OCI-M1 (cell line): ENCODE measurements at regions not wholly inside any gene's neighbourhood (a gene's known extent, or its start where the extent isn't known, plus 50 kb on each side); places are given as distances from the start of the nearest gene placed in this dataset.
"Not testable (repeated sequence)": the region's sequence is repeated elsewhere in the genome, so short reads cannot be mapped to it uniquely, and the experiment has no call there.

ENCODE experiments used
- DNase-seq: peaks from one replicate; lab custom pipeline; 2025; lab: John Stamatoyannopoulos, UW

DNA sequence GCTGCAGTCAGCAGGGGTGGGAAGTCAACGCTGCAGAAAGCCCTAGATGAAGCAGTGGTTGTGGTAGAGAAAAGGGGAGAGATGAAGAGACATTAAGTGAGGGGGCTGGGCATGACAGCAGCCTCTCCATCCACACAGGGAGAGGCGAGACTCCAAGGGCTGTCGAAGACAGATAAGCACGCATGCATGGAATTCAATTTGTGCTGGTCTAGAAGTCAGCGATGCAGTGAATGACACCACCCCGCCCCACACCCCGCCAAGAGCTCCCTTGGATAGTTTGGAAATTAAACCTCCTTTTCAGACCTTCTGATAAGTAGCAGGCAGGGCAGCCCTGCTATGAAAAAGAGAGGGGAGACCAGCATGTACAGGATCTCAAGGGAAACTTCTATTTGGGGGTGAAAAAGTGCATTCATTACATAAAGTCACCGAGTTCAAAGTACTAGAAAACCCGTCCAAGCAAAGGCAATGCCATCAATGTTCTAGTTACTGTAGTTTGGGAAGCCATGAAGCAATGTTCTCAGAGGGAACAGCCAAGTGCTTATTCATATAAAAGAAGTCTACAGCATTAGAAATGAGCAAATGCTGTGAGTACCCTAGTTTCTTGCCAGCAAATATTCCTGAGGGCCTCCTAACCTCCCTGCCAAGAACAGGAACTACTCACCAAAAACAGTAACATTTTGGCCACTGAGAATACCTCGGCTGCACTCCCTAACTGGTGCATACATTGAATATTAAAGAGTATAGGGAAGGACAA lies 152.3 kb upstream of the ANXA10 start:
- peak; percentile 86 for DNase-seq

GRCh38 chr4:167943872-167944505 lies 148.3 kb upstream of the ANXA10 start:
- DNase-seq = peak; percentile 23

GRCh38 chr4:167944721-167945120 lies 147.6 kb upstream of the ANXA10 start:
- no peak for DNase-seq

DNA sequence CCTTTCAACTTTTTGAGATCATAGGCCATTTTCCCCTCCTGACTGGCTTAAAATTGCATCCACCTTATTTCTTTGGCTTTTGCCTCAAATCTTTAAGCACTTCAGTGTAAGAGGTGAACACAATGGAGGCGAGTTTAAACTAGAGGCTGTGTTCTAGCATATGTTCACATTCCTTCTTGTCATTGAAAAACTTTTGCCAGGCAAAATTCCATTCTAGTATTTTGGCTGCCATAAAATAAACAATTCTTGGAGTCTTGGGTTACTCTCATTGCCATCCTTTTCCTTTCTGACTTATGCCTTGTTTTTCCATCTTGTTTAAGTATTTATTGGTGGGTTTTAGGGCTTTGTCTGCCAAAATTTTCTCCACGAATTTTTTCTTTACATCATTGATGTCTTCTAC lies 137.3 kb upstream of the ANXA10 start:
- DNase-seq = no peak

DNA sequence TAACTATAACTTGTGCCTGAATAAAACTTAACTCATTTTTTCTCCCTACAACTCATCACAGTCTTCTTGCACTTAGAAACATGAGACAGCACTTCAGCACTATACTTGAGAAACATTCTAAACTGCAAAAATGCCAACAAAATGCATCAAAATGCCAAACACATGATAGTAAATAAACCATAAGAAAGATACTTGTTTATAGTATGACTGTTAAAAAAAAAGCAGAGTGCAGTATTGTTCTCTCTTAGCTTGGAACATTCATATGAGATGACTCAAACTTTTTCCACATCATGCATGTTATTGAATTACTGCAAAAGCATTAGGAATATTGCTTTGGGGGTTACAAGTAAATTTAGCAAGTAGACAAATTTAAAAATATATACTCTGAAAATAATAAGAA lies 135.7 kb upstream of the ANXA10 start:
- no peak for DNase-seq

DNA sequence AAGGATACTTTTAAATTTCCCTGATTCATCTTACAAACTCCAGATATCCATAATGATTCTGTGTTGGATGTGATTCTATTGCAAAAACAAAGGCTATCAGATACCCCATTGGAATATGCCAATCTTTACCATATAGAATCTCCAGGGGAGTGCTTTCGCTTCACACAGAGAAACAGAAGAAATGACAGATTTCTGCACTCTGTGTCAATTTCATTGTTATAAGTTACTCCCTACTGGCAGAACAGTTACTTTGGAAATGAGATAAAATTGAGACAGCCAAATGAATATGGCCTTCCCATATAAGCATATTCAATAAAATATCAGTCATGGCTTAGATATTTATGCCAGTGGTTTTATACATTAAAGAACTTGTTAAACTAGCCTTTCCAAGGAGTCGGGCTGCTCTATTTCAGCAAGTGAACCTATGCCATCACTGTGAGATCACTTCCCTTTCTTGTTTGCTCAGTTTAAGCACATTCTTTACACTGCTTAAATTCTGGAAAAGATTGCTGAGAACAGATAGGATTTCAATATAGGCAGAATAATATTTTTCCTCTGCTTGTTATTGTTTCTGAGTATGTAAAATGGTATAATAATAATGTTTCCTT lies 127.5 kb upstream of the ANXA10 start:
- DNase-seq = no peak

- DNase-seq = no peak
These were observed 126.2 kb upstream of the ANXA10 start for GRCh38 chr4:167966143-167966542.

DNA sequence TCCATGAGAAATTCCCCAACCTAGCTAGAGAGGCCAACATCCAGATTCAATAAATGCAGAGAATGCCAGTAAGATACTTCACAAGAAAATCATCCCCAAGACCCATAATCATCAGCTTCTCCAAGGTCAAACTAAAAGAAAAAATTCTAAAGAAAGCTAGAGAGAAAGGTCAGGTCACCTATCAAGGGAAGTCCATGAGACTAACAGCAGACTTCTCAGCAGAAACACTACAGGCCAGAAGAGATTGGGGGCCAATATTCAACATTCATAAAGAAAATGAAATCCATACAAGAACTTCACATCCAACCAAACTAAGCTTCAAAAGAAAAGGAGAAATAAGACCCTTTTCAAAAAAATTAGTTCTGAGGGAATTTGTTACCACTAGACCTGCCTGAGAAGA lies 118.8 kb upstream of the ANXA10 start:
- DNase-seq = no peak

GRCh38 chr4:167985565-167985964 lies 106.8 kb upstream of the ANXA10 start:
- DNase-seq = no peak

DNA sequence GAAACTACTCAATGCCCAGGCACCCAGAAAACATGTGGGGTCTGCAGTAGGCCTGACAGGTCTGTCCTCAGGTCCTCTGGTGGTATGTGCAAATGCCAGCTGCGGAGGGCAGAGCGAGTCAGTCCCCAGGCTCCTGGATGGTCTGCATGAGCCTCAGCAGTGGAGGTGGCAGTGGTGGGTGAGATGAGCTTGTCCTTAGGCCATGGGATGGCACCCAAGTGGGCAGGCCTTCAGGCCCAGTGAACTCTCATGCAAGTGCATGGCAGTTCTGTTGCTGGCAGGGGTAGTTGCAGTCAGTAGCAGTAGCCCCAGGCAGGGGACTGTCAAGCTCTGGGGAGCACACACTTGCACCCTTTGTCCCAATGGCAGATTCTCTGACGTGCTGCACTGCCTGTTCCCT lies 106.3 kb upstream of the ANXA10 start:
- DNase-seq = no peak

- DNase-seq = no peak
These were observed 105.1 kb upstream of the ANXA10 start for GRCh38 chr4:167987285-167987684.

DNA sequence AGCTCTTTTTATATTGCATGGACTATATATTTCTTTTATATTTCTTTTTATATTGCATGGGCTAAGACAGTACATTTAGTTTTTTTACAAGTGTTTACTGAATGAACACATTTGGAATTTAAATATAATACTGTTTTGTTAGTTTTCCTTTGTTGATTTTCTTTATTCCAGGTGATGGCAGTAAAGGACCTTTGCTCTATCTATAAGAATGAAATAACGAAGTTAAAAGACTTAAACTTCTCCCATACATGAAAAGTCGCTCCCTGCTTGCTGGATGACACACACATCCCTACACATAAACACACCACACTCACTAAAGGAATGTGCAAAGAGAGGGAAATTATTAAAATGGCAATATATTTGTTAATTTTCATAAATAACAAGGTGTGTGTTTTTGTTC lies 102.5 kb upstream of the ANXA10 start:
- DNase-seq = peak; percentile 13

DNA sequence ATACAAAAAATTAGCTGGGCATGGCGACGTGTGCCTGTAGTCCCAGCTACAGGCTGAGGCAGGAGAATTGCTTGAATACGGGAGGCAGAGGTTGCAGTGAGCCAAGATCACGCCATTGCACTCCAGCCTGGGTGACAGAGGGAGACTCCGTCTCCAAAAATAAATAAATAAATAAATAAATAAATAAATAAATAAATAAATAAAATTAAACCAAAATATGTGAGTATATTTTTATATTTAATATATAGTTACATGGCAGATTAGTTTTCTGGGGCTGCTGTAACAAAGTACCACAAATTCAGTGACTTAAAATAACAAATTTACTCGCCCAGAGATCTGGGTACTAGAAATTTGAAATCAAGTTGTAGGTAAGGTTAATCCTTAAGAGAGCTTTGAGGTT lies 84.2 kb upstream of the ANXA10 start:
- not testable (repeated sequence) for DNase-seq

- no peak for DNase-seq
These were observed 73.2 kb upstream of the ANXA10 start for GRCh38 chr4:168019019-168019651.

DNA sequence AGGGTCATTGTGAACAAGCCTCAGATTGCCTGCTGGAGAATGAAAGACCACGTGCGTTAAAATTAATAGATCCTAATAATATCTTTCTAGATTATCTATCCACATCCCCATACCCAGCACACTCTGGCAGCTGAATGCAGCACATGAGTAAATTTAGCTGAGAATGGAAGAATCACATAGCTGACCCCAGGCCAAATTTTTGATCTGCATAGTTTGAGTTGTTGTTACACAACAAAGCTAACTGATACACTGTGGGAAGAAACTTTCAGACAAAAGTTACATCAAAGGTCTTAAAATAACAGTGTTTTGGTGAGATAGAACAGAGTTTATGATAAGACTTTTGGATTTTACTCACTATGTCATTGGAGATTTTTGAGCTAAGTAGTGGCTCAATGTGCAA lies 72.4 kb upstream of the ANXA10 start:
- DNase-seq = no peak

GRCh38 chr4:168021666-168022065 lies 70.7 kb upstream of the ANXA10 start:
- DNase-seq = no peak

GRCh38 chr4:168028568-168028967 lies 63.8 kb upstream of the ANXA10 start:
- DNase-seq = peak; percentile 23

DNA sequence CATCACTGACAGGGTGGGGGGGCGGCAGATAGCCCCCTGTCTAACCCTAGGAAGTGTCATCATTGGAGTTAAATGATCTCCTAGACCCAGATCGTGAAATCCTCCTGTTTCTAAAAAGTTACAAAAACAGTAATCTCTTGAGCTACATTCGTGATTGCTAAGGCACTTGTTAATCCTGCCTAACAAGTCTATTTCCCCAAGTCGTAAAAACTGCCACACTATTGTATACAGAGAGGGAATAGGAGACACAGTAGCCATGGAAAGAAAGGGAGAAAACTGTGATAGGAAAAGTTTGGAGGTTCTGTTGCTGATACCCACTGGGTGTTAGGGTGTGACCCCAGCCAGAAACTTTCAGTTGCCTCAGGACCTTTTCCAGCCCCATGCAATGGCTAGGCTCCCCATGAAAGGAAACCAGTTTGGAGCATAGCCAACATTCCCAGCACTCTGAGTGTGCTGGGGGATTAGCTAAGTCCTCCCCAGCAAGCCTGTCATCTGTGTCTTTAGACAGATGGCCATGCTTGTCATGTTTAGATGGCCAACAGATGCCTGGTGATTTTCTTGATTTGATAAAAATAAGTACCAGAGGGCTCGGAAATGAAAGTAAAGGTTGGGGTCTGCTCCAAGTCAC lies 63.3 kb upstream of the ANXA10 start:
- DNase-seq = no peak

DNA sequence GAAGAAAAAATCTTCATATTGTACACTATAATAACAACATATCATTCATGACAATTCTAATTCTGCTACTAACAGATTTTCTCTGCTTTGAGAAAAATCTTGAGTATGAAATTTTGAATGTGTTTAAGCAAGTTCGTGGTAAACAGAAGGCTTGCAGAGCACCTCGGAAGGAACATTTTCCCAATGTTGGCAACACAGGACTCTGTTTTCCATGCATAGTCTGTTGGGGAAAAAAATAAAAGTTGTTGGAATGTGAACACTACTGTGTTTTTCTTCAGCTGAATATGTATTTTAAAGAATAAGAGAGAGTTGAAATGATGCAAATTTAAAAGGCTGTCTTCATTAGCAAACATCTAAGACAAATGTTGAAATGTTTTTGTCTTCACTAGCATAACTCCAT lies 54.7 kb upstream of the ANXA10 start:
- DNase-seq = no peak

DNA sequence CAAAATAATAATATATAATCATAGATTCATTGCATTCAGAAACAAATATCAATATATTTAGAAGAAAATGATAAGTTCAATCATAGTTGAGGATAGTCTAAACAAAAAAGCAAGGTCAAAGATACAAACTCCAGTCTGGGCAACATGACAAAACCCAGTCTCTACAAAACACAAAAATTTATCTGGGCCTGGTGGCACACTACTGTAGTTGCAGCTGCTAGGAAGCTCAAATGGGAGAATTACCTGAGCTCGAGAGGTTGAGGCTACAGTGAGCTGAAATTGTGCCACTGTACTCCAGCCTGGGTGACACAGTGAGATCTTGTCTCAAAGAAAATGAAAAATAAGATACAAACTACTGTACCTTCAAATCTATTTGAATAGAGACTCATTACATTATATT lies 52.7 kb upstream of the ANXA10 start:
- DNase-seq = no peak
